KMS-11 (cell line): ENCODE measurements at regions not wholly inside any gene's neighbourhood (a gene's known extent, or its start where the extent isn't known, plus 50 kb on each side); places are given as distances from the start of the nearest gene placed in this dataset.

Source experiments
- H2AFZ ChIP-seq: fragments of 200-600 bp; sonication (generic); 2 replicates; pipeline ENCODE4 v1.6.1; 2016; ENCODE audit warnings: antibody characterized with exemption, mixed run types, low read depth
- H3K27ac ChIP-seq: fragments of 200-600 bp; sonication (generic); 2 replicates; pipeline ENCODE4 v1.6.1; 2016; ENCODE audit warnings: mild to moderate bottlenecking, mixed run types
- H3K27me3 ChIP-seq: fragments of 200-600 bp; sonication (generic); 2 replicates; pipeline ENCODE4 v1.6.1; 2017; ENCODE audit warnings: mild to moderate bottlenecking, low read depth, mixed run types, moderate library complexity; ENCODE audit not compliant: insufficient read depth
- H3K36me3 ChIP-seq: fragments of 200-600 bp; sonication (generic); 2 replicates; pipeline ENCODE4 v1.6.1; 2017; ENCODE audit warnings: mild to moderate bottlenecking, mixed run types; ENCODE audit not compliant: insufficient read depth
- H3K4me1 ChIP-seq: fragments of 200-600 bp; sonication (generic); 2 replicates; pipeline ENCODE4 v1.6.1; 2016; ENCODE audit warnings: mild to moderate bottlenecking, low read depth, mixed run types; ENCODE audit not compliant: poor library complexity, severe bottlenecking
- H3K4me2 ChIP-seq: fragments of 200-600 bp; sonication (generic); 2 replicates; pipeline ENCODE4 v1.7.0; 2016; ENCODE audit warnings: mild to moderate bottlenecking, mixed run types
- H3K4me3 ChIP-seq: fragments of 200-600 bp; sonication (generic); IDR thresholded peaks from 2 replicates; pipeline ENCODE4 v1.6.1; 2017; ENCODE audit warnings: low read depth, low read length, mixed read lengths; ENCODE audit not compliant: insufficient read depth
- H3K79me2 ChIP-seq: fragments of 200-600 bp; sonication (generic); 2 replicates; pipeline ENCODE4 v1.6.1; 2016; ENCODE audit warnings: low read depth, mixed run types; ENCODE audit not compliant: insufficient read depth
- H3K9ac ChIP-seq: fragments of 200-600 bp; sonication (generic); 2 replicates; pipeline ENCODE4 v1.6.1; 2016; ENCODE audit warnings: mild to moderate bottlenecking, mixed run types
- H4K20me1 ChIP-seq: fragments of 200-600 bp; sonication (generic); 2 replicates; pipeline ENCODE4 v1.6.1; 2016; ENCODE audit warnings: mild to moderate bottlenecking, mixed run types; ENCODE audit not compliant: insufficient read depth
- CTCF ChIP-seq: fragments of 200-600 bp; sonication (generic); conservative IDR thresholded peaks from 2 replicates; pipeline ENCODE4 v1.6.1; 2017; ENCODE audit warnings: low read depth, mild to moderate bottlenecking, antibody characterized with exemption, low read length, moderate library complexity, mixed read lengths

GRCh38 chr16:8023326-8023725 lies 567.0 kb downstream of the TMEM114 start:
- Histone ChIP-seq H3K4me3 (no peak overlapping the region), H3K27ac (no peak overlapping the region)
- TF ChIP-seq CTCF = no peak

GRCh38 chr16:8005096-8005860 lies 585.0 kb downstream of the TMEM114 start:
- no peaks in the 10 kb centered on the region for H3K36me3 ChIP-seq
- H3K79me2 ChIP-seq = no peaks in the 10 kb centered on the region
- no peak overlapping the region for H3K9ac ChIP-seq
- no peak overlapping the region for H3K4me3 ChIP-seq
- no peak overlapping the region for H3K4me2 ChIP-seq
- H2AFZ ChIP-seq = no peak overlapping the region
- H3K27me3 ChIP-seq = no peaks in the 10 kb centered on the region
- H3K4me1 ChIP-seq = no peaks in the 10 kb centered on the region
- H3K27ac ChIP-seq = no peak overlapping the region
- H4K20me1 ChIP-seq = no peaks in the 10 kb centered on the region
- TF ChIP-seq CTCF = no peak

More at GRCh38 chr16:8023326-8023725, 567.0 kb downstream of the TMEM114 start:
- H3K9ac ChIP-seq = no peak overlapping the region
- H3K27me3 ChIP-seq = no peaks in the 10 kb centered on the region
- no peaks in the 10 kb centered on the region for H3K36me3 ChIP-seq
- H3K79me2 ChIP-seq = no peaks in the 10 kb centered on the region
- no peaks in the 10 kb centered on the region for H4K20me1 ChIP-seq
- H2AFZ ChIP-seq = no peak overlapping the region
- H3K4me1 ChIP-seq = no peaks in the 10 kb centered on the region
- no peak overlapping the region for H3K4me2 ChIP-seq

GRCh38 chr16:7998789-7999453 lies 591.4 kb downstream of the TMEM114 start:
- H4K20me1 ChIP-seq = no peaks in the 10 kb centered on the region
- H3K4me3 ChIP-seq = no peak overlapping the region
- no peaks in the 10 kb centered on the region for H3K27me3 ChIP-seq
- H3K9ac ChIP-seq = no peak overlapping the region
- H2AFZ ChIP-seq = no peak overlapping the region
- no peaks in the 10 kb centered on the region for H3K4me1 ChIP-seq
- no peaks in the 10 kb centered on the region for H3K79me2 ChIP-seq
- H3K36me3 ChIP-seq = no peaks in the 10 kb centered on the region
- TF ChIP-seq CTCF = no peak
- H3K27ac ChIP-seq = no peak overlapping the region
- no peak overlapping the region for H3K4me2 ChIP-seq

- Histone ChIP-seq H3K27me3 (no peaks in the 10 kb centered on the region), H3K9ac (no peak overlapping the region), H3K27ac (no peak overlapping the region), H3K79me2 (no peaks in the 10 kb centered on the region), H3K36me3 (no peaks in the 10 kb centered on the region), H3K4me3 (no peak overlapping the region), H3K4me2 (no peak overlapping the region), H4K20me1 (no peaks in the 10 kb centered on the region), H3K4me1 (no peaks in the 10 kb centered on the region), H2AFZ (no peak overlapping the region)
- no peak for TF ChIP-seq CTCF
These were observed 592.3 kb downstream of the TMEM114 start for GRCh38 chr16:7997966-7998365.
